ENCODE measurements at regions not wholly inside any gene's neighbourhood (a gene's known extent, or its start where the extent isn't known, plus 50 kb on each side); places are given as distances from the start of the nearest gene placed in this dataset.

GRCh38 chr14:65255583-65256461, 153.5 kb upstream of the MAX start:
- no peak for TF ChIP-seq CTCF (IDR thresholded peaks at IDR 0.05; ENCODE audit: control extremely low read depth, extremely low read depth, low read depth, missing control alignments)
- ChIA-PET POLR2A (no interaction called here), CTCF (interaction anchor here (1.5 to 1.7 kb wide), 2 partner anchors 13 to 14 kb away, joined by 5 read pairs; no protein-coding TSS in a partner anchor)
- DNase-seq (ENCODE audit: extremely low spot score), result no peak

- no peak for DNase-seq (ENCODE audit: extremely low spot score)
- ChIA-PET POLR2A (interaction anchor here (0.7 kb wide), 1 partner anchor 20 kb away, joined by 6 read pairs; no protein-coding TSS in a partner anchor), CTCF (interaction anchor here (1.5 to 1.7 kb wide), 2 partner anchors 13 to 14 kb away, joined by 5 read pairs; no protein-coding TSS in a partner anchor)
- no peak for TF ChIP-seq CTCF (IDR thresholded peaks at IDR 0.05; ENCODE audit: control extremely low read depth, extremely low read depth, low read depth, missing control alignments)
These were observed 154.4 kb upstream of the MAX start for GRCh38 chr14:65256714-65257113.

- TF ChIP-seq CTCF (IDR thresholded peaks at IDR 0.05; ENCODE audit: control extremely low read depth, extremely low read depth, low read depth, missing control alignments), result no peak
- CTCF ChIA-PET, result interaction anchor here (1.0 to 1.7 kb wide), 3 partner anchors 14 to 25 kb away, joined by 3 to 5 read pairs (median 3); no protein-coding TSS in a partner anchor
- no peak for DNase-seq (ENCODE audit: extremely low spot score)
- POLR2A ChIA-PET, result interaction anchor here (0.6 kb wide), 1 partner anchor 87 kb away, joined by 9 read pairs; no protein-coding TSS in a partner anchor
These were observed 155.1 kb upstream of the FUT8 start for GRCh38 chr14:65257425-65257824.

GRCh38 chr14:65258391-65258790, 154.1 kb upstream of the FUT8 start:
- no peak for TF ChIP-seq CTCF (IDR thresholded peaks at IDR 0.05; ENCODE audit: control extremely low read depth, extremely low read depth, low read depth, missing control alignments)
- ChIA-PET POLR2A (no interaction called here), CTCF (interaction anchor here (0.9 to 1.4 kb wide), 5 partner anchors 9 to 566 kb away, joined by 3 to 5 read pairs (median 3); no protein-coding TSS in a partner anchor)
- DNase-seq (ENCODE audit: extremely low spot score), result no peak

GRCh38 chr14:65259000-65259399, 153.5 kb upstream of the FUT8 start:
- TF ChIP-seq CTCF (IDR thresholded peaks at IDR 0.05; ENCODE audit: control extremely low read depth, extremely low read depth, low read depth, missing control alignments), result no peak
- CTCF ChIA-PET, result interaction anchor here (1.0 to 1.8 kb wide), 6 partner anchors 10 to 566 kb away, joined by 3 to 5 read pairs (median 4); no protein-coding TSS in a partner anchor
- DNase-seq (ENCODE audit: extremely low spot score), result no peak
- POLR2A ChIA-PET, result no interaction called here

GRCh38 chr14:65260786-65261185, 151.7 kb upstream of the FUT8 start:
- POLR2A ChIA-PET, result interaction anchor here (0.8 kb wide), 1 partner anchor 26 kb away, joined by 3 read pairs; no protein-coding TSS in a partner anchor
- no peak for TF ChIP-seq CTCF (IDR thresholded peaks at IDR 0.05; ENCODE audit: control extremely low read depth, extremely low read depth, low read depth, missing control alignments)
- no peak for DNase-seq (ENCODE audit: extremely low spot score)
- CTCF ChIA-PET, result interaction anchor here (1.6 to 1.8 kb wide), 3 partner anchors 8 to 97 kb away, joined by 4 read pairs; no protein-coding TSS in a partner anchor
